HepG2 (cell line): ENCODE measurements at regions not wholly inside any gene's neighbourhood (a gene's known extent, or its start where the extent isn't known, plus 50 kb on each side); places are given as distances from the start of the nearest gene placed in this dataset.

Source experiments
- ATAC-seq: fragments of 200-7000 bp; cut with Tn5 transposase; 3 replicates; pipeline ENCODE4 v1.9.1; 2020; ENCODE audit warnings: mild to moderate bottlenecking, moderate library complexity
- BruUV-seq: library from RNA; stranded (reverse); fragments of 400-500 nt; replicated peaks from 2 replicates; lab custom pipeline; 2021; lab: Mats Ljungman, UMichigan
- CTCF ChIA-PET: fragments of 300-600 bp; formaldehyde crosslinking; extraction: SDS; loops from one replicate; lab custom pipeline; 2021; ENCODE audit warnings: low total read pairs, inconsistent platforms, low intra/inter-chr PET ratio; lab: Yijun Ruan, JAX
- POLR2A ChIA-PET: fragments of 350-600 bp; sonication (Branson Sonifier 250); formaldehyde crosslinking; loops from one replicate; lab custom pipeline; 2020; ENCODE audit warnings: antibody characterized with exemption, inconsistent platforms; lab: Yijun Ruan, JAX
- DNase-seq: peaks from one replicate; pipeline ENCODE4 v3.0.0-alpha.2; 2015; ENCODE audit warnings: low spot score
- FAIRE-seq: peaks from 3 replicates; lab custom pipeline; 2011; peaks lifted over from hg19 to GRCh38; lab: Jason Lieb, UNC
- H2AFZ ChIP-seq: one replicate; pipeline ENCODE4 v1.6.1; 2011; ENCODE audit warnings: low read length, inconsistent platforms
- H3K27ac ChIP-seq: fragments of 300-600 bp; 3 replicates; pipeline ENCODE4 v1.8.0; 2011; ENCODE audit warnings: mixed run types, mild to moderate bottlenecking, mixed read lengths, low read length, inconsistent platforms; ENCODE audit not compliant: insufficient read depth; ENCODE audit errors: extremely low read length
- H3K27me3 ChIP-seq, 2 experiments: fragments of 200-600 bp in 1 of 2; 2 replicates in 1 of 2; 3 replicates in 1 of 2; pipeline versions ENCODE4 v1.6.0 to v1.8.0; 2011; ENCODE audit warnings: low read length in 2 of 2, mild to moderate bottlenecking in 2 of 2, moderate library complexity in 2 of 2, inconsistent platforms in 1 of 2; ENCODE audit not compliant: insufficient read depth in 2 of 2, control insufficient read depth in 1 of 2
- H3K36me3 ChIP-seq, 2 experiments: fragments of 200-600 bp in 1 of 2; replicated peaks in 1 of 2; 2 replicates in 1 of 2; 3 replicates in 1 of 2; pipeline versions ENCODE4 v1.5.1 to v1.8.0; 2011; ENCODE audit warnings: low read length in 2 of 2, inconsistent platforms in 1 of 2; ENCODE audit not compliant: insufficient read depth in 2 of 2, control insufficient read depth in 1 of 2
- H3K4me1 ChIP-seq: 2 replicates; pipeline ENCODE4 v1.5.1; 2012; ENCODE audit warnings: low read length, inconsistent platforms; ENCODE audit not compliant: insufficient read depth
- H3K4me2 ChIP-seq: 2 replicates; pipeline ENCODE4 v1.6.0; 2011; ENCODE audit warnings: low read depth, low read length, inconsistent platforms
- H3K4me3 ChIP-seq, 3 experiments: fragments of 200-600 bp in 1 of 3; sonication (generic), shearing (Covaris generic) in 1 of 3; replicated peaks in 1 of 3; 2 replicates each; pipeline ENCODE4 v1.5.1; 2011 to 2016; ENCODE audit warnings: low read length in 3 of 3, inconsistent platforms in 2 of 3, low read depth in 2 of 3, mild to moderate bottlenecking in 2 of 3, control low read depth in 1 of 3, mixed read lengths in 1 of 3; ENCODE audit not compliant: insufficient read depth in 1 of 3
- H3K79me2 ChIP-seq: one replicate; pipeline ENCODE4 v1.6.1; 2011; ENCODE audit warnings: low read length, inconsistent platforms; ENCODE audit not compliant: insufficient read depth
- H3K9ac ChIP-seq: 2 replicates; pipeline ENCODE4 v1.6.0; 2011; ENCODE audit warnings: mild to moderate bottlenecking, low read depth, low read length, inconsistent platforms; ENCODE audit not compliant: insufficient read depth
- H3K9me3 ChIP-seq: 2 replicates; pipeline ENCODE4 v1.5.1; 2012; ENCODE audit warnings: mild to moderate bottlenecking, low read length
- H4K20me1 ChIP-seq: 2 replicates; pipeline ENCODE4 v1.6.0; 2011; ENCODE audit warnings: inconsistent platforms, mild to moderate bottlenecking, low read length, moderate library complexity; ENCODE audit not compliant: insufficient read depth
- DNMT1 ChIP-seq: sonication (generic); formaldehyde crosslinking; IDR thresholded peaks from 2 replicates; pipeline ENCODE4 v1.5.1; 2020; ENCODE audit warnings: mild to moderate bottlenecking, missing genetic modification reagents
- KDM1A ChIP-seq: IDR thresholded peaks from 2 replicates; pipeline ENCODE4 v1.6.1; 2016; ENCODE audit warnings: missing compliant biosample characterization
- MBNL3 ChIP-seq: fragments of 250-450 bp; sonication (Bioruptor Pico); conservative IDR thresholded peaks from 2 replicates; pipeline ENCODE4 v1.8.0; 2022; ENCODE audit warnings: mild to moderate bottlenecking, inconsistent platforms
- NFKBIZ ChIP-seq: IDR thresholded peaks from 2 replicates; pipeline ENCODE4 v1.6.1; 2018; ENCODE audit warnings: missing genetic modification reagents, missing compliant biosample characterization
- SP2 ChIP-seq: sonication (generic); formaldehyde crosslinking; IDR thresholded peaks from 2 replicates; pipeline ENCODE4 v1.5.1; 2020; ENCODE audit warnings: mild to moderate bottlenecking, missing genetic modification reagents
- ZNF432 ChIP-seq: sonication (generic); formaldehyde crosslinking; IDR thresholded peaks from 2 replicates; pipeline ENCODE4 v1.5.0; 2020; ENCODE audit warnings: missing genetic modification reagents, mild to moderate bottlenecking, borderline replicate concordance
- ZNF530 ChIP-seq: sonication (generic); formaldehyde crosslinking; IDR thresholded peaks from 2 replicates; pipeline ENCODE4 v1.5.0; 2020; ENCODE audit warnings: low read depth, mild to moderate bottlenecking, missing genetic modification reagents
- ZNF629 ChIP-seq: sonication (generic); formaldehyde crosslinking; conservative IDR thresholded peaks from 2 replicates; pipeline ENCODE4 v1.5.0; 2020; ENCODE audit warnings: missing genetic modification reagents
- ZNF780A ChIP-seq: sonication (generic); formaldehyde crosslinking; IDR thresholded peaks from 2 replicates; pipeline ENCODE4 v1.8.0; 2022; ENCODE audit warnings: mild to moderate bottlenecking, missing genetic modification reagents, moderate library complexity
- ZNF839 ChIP-seq: sonication (generic); formaldehyde crosslinking; IDR thresholded peaks from 2 replicates; pipeline ENCODE4 v1.4.0; 2020; ENCODE audit warnings: missing genetic modification reagents, mild to moderate bottlenecking, borderline replicate concordance
- ZNF850 ChIP-seq: sonication (generic); formaldehyde crosslinking; conservative IDR thresholded peaks from 2 replicates; pipeline ENCODE4 v1.9.0; 2021; ENCODE audit warnings: mild to moderate bottlenecking, missing genetic modification reagents
- WGBS: methylation state at CpG from one replicate; pipeline ENCODE4 v1.1.6; 2017; ENCODE audit warnings: low lambda C conversion rate; 5-methylcytosine and 5-hydroxymethylcytosine counted together
- in situ Hi-C: cut with HindIII; loops from 2 replicates; pipeline ENCODE4 v1.10.0; 2017; ENCODE audit warnings: low pct_unique_long_range_greater_than_20kb; ENCODE audit not compliant: extremely low pct_ligation_motif_present
- intact Hi-C: fragments of 100-400 bp; cut with micrococcal nuclease; formaldehyde crosslinking; loops from one replicate; pipeline ENCODE4 v1.10.0; 2022; ENCODE audit not compliant: unreplicated experiment
- TF ChIP-seq, protein P1 (sequence below): sonication (generic); formaldehyde crosslinking; IDR thresholded peaks from 2 replicates; pipeline ENCODE4 v1.5.0; 2020; ENCODE audit warnings: missing genetic modification reagents
- TF ChIP-seq, protein P2 (sequence below): sonication (generic); formaldehyde crosslinking; IDR thresholded peaks from 2 replicates; pipeline ENCODE4 v1.4.0; 2020; ENCODE audit warnings: missing genetic modification reagents, mild to moderate bottlenecking, borderline replicate concordance
- TF ChIP-seq, protein P3 (sequence below), 2 experiments: sonication (generic) in 1 of 2; formaldehyde crosslinking in 1 of 2; IDR thresholded peaks; 2 replicates each; pipeline versions ENCODE4 v1.4.0 to v1.6.1; 2016 to 2020; ENCODE audit warnings: borderline replicate concordance in 1 of 2, low read depth in 1 of 2, mild to moderate bottlenecking in 1 of 2, missing genetic modification reagents in 1 of 2
- TF ChIP-seq, protein P4 (sequence below): sonication (generic); formaldehyde crosslinking; conservative IDR thresholded peaks from 2 replicates; pipeline ENCODE4 v1.4.0; 2020; ENCODE audit warnings: missing genetic modification reagents
- TF ChIP-seq, protein P5 (sequence below): sonication (generic); formaldehyde crosslinking; conservative IDR thresholded peaks from 2 replicates; pipeline ENCODE4 v1.8.1; 2023; ENCODE audit warnings: missing genetic modification reagents

DNA sequence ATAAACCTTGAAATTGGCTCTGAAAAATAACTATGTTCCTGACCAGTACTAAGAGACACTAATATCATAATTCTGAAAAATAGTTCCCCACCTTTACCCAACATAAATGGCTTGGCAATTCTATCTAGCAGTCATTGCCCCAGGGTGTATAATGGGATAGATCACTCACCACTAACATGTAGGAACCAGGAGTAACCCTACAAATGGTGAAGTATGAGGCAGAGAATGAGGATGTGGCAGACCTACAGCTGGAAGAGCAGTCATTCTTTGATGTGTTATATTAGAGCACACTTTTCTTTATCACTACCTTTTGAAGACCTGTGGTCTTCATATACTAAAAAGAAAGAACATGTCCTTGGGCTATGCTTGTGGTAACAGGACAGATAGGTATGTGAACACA lies 136.5 kb upstream of the SYNDIG1 start (continued):
- TF ChIP-seq, protein P1, sequence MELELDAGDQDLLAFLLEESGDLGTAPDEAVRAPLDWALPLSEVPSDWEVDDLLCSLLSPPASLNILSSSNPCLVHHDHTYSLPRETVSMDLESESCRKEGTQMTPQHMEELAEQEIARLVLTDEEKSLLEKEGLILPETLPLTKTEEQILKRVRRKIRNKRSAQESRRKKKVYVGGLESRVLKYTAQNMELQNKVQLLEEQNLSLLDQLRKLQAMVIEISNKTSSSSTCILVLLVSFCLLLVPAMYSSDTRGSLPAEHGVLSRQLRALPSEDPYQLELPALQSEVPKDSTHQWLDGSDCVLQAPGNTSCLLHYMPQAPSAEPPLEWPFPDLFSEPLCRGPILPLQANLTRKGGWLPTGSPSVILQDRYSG (CRISPR knock-in tag) = no peak
- no peak for TF ChIP-seq ZNF780A (CRISPR knock-in tag)

DNA sequence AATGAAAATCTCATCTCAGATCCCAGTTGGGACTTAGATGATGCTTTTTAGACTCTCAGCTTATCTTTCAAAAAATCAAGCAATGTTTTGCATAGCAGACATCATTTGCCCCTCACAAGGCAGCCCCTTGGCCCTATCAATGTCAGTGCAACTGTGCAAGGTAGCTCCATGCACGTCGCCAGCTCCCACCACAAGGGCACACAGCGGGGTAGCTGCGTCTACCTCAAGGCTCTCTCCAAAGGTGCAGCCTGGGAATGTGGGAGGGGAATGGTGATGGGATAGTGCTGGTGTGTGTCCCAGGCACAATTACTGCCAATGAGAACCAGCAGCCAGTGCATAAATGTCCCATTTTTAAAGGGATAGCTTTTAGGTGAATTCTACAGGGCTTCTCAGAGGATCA lies 137.5 kb upstream of the SYNDIG1 start:
- Histone ChIP-seq H3K4me1 (no peaks in the 10 kb centered on the region), H3K9ac (no peak overlapping the region), H4K20me1 (no peaks in the 10 kb centered on the region), H3K9me3 (no peaks in the 10 kb centered on the region), H3K36me3 (no peaks in the 10 kb centered on the region), H3K4me3 (no peak overlapping the region), H3K79me2 (no peaks in the 10 kb centered on the region), H2AFZ (no peak overlapping the region), H3K4me2 (no peak overlapping the region), H3K27me3 (no peaks in the 10 kb centered on the region), H3K27ac (no peak overlapping the region)
- ATAC-seq (no peak), DNase-seq (no peak), FAIRE-seq (no peak)
- in situ Hi-C loops (no loop called here), intact Hi-C loops (no loop called here)
- CTCF ChIA-PET = no interaction called here
- POLR2A ChIA-PET = no interaction called here
- BruUV-seq = no TSS peak
- WGBS = 13% methylated on average over 4 of the region's 4 CpGs
- TF ChIP-seq SP2 (CRISPR knock-in tag) (no peak), ZNF629 (no peak), MBNL3 (CRISPR knock-in tag) (no peak), ZNF839 (CRISPR knock-in tag) (no peak), ZNF850 (CRISPR knock-in tag) (no peak), NFKBIZ (no peak), DNMT1 (CRISPR knock-in tag) (no peak), ZNF530 (CRISPR knock-in tag) (no peak), KDM1A (no peak), ZNF432 (CRISPR knock-in tag) (no peak)
- TF ChIP-seq, protein P2, sequence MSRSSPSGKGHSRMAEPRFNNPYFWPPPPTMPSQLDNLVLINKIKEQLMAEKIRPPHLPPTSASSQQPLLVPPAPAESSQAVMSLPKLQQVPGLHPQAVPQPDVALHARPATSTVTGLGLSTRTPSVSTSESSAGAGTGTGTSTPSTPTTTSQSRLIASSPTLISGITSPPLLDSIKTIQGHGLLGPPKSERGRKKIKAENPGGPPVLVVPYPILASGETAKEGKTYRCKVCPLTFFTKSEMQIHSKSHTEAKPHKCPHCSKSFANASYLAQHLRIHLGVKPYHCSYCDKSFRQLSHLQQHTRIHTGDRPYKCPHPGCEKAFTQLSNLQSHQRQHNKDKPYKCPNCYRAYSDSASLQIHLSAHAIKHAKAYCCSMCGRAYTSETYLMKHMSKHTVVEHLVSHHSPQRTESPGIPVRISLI (CRISPR knock-in tag) = no peak
- TF ChIP-seq, protein P3, sequence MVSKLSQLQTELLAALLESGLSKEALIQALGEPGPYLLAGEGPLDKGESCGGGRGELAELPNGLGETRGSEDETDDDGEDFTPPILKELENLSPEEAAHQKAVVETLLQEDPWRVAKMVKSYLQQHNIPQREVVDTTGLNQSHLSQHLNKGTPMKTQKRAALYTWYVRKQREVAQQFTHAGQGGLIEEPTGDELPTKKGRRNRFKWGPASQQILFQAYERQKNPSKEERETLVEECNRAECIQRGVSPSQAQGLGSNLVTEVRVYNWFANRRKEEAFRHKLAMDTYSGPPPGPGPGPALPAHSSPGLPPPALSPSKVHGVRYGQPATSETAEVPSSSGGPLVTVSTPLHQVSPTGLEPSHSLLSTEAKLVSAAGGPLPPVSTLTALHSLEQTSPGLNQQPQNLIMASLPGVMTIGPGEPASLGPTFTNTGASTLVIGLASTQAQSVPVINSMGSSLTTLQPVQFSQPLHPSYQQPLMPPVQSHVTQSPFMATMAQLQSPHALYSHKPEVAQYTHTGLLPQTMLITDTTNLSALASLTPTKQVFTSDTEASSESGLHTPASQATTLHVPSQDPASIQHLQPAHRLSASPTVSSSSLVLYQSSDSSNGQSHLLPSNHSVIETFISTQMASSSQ (IDR thresholded peaks at IDR 0.05; ENCODE audit: low read depth) = no peak
- TF ChIP-seq, protein P3 (CRISPR knock-in tag; IDR thresholded peaks at IDR 0.05; ENCODE audit: borderline replicate concordance) = no peak
- TF ChIP-seq, protein P4, sequence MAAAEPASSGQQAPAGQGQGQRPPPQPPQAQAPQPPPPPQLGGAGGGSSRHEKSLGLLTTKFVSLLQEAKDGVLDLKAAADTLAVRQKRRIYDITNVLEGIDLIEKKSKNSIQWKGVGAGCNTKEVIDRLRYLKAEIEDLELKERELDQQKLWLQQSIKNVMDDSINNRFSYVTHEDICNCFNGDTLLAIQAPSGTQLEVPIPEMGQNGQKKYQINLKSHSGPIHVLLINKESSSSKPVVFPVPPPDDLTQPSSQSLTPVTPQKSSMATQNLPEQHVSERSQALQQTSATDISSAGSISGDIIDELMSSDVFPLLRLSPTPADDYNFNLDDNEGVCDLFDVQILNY (CRISPR knock-in tag) = no peak
- TF ChIP-seq, protein P5, sequence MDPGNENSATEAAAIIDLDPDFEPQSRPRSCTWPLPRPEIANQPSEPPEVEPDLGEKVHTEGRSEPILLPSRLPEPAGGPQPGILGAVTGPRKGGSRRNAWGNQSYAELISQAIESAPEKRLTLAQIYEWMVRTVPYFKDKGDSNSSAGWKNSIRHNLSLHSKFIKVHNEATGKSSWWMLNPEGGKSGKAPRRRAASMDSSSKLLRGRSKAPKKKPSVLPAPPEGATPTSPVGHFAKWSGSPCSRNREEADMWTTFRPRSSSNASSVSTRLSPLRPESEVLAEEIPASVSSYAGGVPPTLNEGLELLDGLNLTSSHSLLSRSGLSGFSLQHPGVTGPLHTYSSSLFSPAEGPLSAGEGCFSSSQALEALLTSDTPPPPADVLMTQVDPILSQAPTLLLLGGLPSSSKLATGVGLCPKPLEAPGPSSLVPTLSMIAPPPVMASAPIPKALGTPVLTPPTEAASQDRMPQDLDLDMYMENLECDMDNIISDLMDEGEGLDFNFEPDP (CRISPR knock-in tag) = no peak
